OCI-LY1 (cell line): ENCODE measurements at regions not wholly inside any gene's neighbourhood (a gene's known extent, or its start where the extent isn't known, plus 50 kb on each side); places are given as distances from the start of the nearest gene placed in this dataset.

Experiments used
- EZH2 ChIP-seq: fragments of 200-600 bp; sonication (generic), shearing (Covaris generic); IDR thresholded peaks from 2 replicates; pipeline ENCODE4 v1.8.0; 2017; ENCODE audit warnings: borderline replicate concordance, mixed run types, mild to moderate bottlenecking, antibody characterized with exemption, low read length, moderate library complexity, mixed read lengths
- TF ChIP-seq, protein P1 (sequence below): fragments of 200-600 bp; sonication (generic), shearing (Covaris generic); IDR thresholded peaks from 2 replicates; pipeline ENCODE4 v1.5.1; 2017; ENCODE audit warnings: mild to moderate bottlenecking, antibody characterized with exemption, low read length, moderate library complexity, mixed read lengths

DNA sequence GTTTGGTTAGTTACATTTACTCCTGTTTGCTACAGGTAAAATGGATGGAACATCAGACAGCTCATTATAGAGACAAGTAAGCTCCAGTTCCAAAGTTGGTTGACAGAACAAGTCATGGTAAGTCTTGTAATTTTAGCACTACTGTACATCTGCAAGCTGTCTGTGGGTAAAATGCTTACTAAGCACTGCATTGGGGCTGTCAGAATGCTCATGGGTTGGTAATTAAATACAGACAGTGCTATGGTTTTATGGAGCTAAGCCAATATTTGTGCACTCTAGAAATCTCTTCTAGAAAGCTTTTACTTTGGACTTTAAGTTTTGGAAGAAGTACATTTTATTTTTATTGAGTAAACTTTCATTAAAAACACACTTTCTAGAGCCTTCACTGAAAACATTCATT is 419.2 kb upstream of the MMS22L start:
- TF ChIP-seq, protein P1, sequence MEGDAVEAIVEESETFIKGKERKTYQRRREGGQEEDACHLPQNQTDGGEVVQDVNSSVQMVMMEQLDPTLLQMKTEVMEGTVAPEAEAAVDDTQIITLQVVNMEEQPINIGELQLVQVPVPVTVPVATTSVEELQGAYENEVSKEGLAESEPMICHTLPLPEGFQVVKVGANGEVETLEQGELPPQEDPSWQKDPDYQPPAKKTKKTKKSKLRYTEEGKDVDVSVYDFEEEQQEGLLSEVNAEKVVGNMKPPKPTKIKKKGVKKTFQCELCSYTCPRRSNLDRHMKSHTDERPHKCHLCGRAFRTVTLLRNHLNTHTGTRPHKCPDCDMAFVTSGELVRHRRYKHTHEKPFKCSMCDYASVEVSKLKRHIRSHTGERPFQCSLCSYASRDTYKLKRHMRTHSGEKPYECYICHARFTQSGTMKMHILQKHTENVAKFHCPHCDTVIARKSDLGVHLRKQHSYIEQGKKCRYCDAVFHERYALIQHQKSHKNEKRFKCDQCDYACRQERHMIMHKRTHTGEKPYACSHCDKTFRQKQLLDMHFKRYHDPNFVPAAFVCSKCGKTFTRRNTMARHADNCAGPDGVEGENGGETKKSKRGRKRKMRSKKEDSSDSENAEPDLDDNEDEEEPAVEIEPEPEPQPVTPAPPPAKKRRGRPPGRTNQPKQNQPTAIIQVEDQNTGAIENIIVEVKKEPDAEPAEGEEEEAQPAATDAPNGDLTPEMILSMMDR = no peak
- no peak for TF ChIP-seq EZH2
